H54 (cell line): ENCODE measurements at regions not wholly inside any gene's neighbourhood (a gene's known extent, or its start where the extent isn't known, plus 50 kb on each side); places are given as distances from the start of the nearest gene placed in this dataset.
"Not testable (repeated sequence)": the region's sequence is repeated elsewhere in the genome, so short reads cannot be mapped to it uniquely, and the experiment has no call there.

Experiments
- DNase-seq: peaks from one replicate; pipeline ENCODE4 v3.0.0; 2011; ENCODE audit warnings: low spot score, mixed read lengths; ENCODE audit not compliant: insufficient read length
- FAIRE-seq: peaks from 3 replicates; lab custom pipeline; 2011; peaks lifted over from hg19 to GRCh38; lab: Jason Lieb, UNC
- POLR2A ChIP-seq: IDR thresholded peaks from 2 replicates; pipeline ENCODE4 v1.6.1; 2011; ENCODE audit warnings: low read depth, mild to moderate bottlenecking, low read length

DNA sequence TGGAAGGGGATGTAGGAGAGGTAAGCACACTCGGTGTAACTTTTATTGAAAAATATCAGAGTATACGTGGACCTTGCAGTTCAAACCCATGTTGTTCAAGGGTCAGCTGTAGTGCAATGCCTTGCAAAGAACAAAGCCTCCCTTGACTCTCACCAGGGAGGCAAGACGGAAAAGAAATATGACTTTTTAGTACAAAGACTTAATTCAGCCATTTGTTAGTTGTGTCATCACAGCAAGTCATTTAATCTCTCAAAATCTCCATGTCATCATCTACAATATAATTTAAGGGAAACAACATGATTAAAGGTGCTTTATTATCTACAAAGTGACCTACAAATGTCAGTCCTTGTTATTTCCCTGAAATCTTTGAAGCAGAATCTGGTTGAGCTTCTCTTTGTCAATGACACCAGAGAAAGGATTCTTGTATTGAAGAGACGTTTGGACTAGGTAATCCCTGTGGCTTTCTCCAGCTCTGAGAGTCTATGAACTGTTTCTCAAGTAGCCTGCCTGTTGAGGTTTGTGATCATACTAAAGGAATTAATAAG, 502.8 kb downstream of the REEP3 start:
- FAIRE-seq (no peak), DNase-seq (no peak)
- no peak for TF ChIP-seq POLR2A

DNA sequence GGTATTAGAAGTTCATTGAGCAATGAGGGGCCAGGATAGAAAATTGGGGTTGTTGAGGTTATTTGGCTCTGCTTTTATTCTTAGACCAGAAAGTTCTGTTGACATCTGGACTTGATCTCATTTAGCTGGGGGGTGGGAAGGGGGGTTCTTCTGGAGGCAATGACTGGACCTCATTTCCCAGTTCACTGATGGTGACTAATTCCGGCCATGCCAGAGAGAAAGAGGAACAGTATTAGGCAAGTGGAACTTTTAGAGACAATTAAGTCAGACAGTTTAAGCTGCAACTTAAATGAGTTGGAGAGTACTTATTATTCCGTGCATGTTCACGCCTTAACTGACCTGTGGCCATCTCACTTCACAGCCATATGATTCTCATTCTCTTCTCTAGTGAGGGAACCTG, 512.5 kb downstream of the REEP3 start:
- TF ChIP-seq POLR2A = no peak
- FAIRE-seq (no peak), DNase-seq (no peak)

DNA sequence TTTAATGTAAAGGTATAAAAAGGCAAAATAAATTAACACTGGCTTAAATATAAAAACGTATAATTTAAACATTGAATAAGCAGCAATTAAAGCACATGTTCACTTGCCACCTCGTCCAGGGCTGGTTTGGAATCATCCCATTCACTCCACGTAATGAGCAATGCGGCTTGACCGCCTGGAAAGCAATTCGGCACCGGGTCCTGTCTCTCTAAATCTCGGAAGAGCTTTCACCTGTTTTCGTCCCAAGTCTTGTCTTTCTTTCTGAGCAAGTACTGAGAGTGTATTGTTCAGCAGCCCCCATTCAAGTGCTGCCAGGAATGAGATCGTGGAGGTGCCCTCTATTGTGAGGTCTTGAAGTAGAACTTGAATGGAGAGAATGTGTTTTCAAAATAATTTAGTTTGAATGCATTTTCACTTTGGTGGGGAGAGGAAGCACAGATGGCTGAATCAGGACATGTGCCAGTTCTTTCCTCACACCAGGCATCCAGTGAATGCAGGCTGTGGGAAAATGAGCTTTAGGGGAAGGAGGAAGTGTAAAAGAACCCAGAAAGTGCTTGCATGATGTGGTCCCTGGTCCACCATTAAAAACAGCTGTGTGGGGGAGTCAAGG, 515.2 kb downstream of the REEP3 start:
- FAIRE-seq (no peak), DNase-seq (no peak)
- TF ChIP-seq POLR2A = no peak

DNA sequence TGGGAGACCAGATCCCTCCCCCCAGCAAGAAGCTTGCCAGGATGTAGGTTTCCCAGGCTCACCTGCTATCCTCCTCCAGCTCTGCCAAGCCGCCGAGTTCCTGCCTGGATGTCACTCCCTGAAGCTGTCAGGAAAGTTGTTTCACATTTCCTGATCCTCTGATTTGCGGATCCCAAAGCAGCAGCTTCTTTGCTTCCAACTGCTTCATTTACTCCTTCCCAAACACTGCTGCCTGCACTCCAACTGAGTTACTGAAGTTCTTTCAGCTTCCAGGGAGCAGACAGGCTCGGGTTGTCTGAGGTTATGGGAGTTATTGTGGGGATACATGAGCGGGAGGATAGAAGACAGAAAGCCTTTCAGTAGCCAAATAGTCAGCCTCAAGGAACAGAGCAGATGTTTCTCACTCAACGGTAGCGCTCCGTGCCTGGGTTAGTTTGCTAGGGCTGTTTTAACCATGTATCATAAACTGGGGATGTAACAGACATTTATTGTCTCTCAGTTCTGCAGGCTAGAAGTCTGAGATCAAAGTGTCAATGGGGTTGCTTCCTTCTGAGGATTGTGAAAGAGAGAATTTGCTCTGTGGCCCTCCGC, 516.0 kb downstream of the REEP3 start:
- no peak for TF ChIP-seq POLR2A
- DNase-seq (no peak), FAIRE-seq (no peak)

DNA sequence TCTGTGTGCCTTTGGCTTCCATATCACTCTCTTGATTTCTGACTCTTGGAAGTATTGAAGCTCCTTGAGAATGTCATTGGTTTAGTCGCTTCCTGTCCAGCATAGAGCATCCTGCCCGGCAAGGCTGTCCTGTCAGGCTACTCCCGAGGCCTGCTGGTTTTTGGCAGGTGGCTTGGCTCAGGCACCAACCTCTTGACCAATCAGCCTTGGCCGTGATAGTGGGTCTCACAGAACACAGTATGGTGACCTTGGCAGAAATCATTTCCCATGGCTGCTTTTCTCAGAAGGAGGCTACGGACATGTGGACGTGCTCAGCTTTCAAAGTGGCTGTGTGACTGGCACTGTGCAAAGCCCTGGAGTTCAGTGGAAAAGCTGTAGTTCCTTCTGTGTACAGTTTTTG, 516.9 kb downstream of the REEP3 start:
- DNase-seq (no peak), FAIRE-seq (no peak)
- no peak for TF ChIP-seq POLR2A

DNA sequence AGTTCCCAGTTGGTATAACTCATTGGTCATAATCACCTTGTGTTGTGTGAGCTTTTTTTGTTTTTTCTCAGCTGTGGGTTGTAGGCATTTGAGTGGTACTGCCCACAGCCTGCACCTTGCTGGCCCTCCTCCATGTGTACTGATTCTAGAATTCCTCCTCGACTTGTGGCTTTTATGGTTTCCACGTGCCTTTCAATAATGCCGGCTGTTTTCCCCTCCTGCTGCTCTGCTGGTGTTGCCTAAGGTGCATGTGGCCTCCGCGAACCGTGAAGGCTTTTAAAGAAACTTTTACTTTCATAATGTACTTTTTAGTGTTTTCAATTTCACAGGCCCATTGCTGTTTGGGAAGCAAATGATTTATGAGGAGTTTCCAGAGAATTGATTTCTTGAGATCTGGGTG, 518.0 kb downstream of the REEP3 start:
- FAIRE-seq (no peak), DNase-seq (no peak)
- no peak for TF ChIP-seq POLR2A

DNA sequence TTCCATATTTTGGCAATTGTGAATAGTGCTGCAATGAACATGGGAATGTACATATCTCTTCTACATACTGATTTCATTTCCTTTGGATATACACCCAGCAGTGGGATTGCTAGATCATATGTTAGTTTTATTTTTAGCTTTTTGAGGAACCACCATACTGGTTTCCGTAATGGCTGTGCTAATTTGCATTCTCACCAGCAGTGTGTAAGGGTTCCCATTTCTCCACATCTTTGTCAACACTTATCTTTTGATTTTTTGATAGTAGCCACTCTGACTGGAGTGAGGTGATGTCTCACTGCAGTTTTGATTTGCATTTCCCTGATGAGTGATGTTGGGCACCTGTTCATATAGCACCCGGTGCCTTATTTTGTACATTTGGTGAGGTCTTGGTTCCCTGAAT, 519.6 kb downstream of the REEP3 start:
- FAIRE-seq (no peak), DNase-seq (no peak)
- no peak for TF ChIP-seq POLR2A

DNA sequence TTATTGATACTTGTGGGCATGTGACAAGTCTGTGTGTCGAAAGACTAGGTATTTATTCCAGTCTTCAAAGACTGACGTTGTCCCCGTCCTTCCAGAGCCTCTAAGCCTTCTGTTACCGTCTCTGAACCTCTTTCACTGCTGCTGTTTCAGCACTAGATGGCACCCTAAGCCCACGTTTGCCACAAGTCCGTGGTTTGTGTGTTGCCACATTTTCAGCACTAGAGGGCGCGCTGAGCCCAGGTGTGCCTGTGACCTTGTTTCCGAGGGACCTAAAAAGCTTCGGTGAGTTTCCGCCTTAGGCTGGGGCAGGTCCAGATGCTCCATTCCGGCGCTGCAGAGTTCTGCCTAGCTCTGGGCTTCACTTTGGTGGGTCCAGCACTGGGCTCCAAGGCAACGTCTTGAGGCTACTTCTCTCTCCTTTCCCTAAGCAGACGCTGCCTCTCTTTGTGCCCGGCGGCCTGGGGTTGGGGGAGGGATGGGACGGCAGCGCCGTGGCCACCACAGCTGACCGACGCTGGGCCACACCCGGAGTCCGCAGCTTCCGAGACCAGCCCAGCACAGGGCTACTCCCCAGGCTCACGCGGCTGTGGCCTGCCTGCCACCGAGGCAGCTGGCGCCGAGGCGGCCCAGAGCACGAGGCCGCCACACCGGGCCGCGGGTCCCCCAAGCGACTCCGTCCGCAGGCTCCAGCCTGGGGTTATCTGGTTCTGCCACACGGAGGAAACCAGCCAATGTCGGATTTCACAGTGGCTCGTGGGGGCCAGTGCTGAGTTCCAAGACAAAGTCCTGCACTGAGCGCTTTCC, 520.2 kb downstream of the REEP3 start:
- peak; percentile 47 for DNase-seq
- peak; percentile 98 for FAIRE-seq
- no peak for TF ChIP-seq POLR2A

DNA sequence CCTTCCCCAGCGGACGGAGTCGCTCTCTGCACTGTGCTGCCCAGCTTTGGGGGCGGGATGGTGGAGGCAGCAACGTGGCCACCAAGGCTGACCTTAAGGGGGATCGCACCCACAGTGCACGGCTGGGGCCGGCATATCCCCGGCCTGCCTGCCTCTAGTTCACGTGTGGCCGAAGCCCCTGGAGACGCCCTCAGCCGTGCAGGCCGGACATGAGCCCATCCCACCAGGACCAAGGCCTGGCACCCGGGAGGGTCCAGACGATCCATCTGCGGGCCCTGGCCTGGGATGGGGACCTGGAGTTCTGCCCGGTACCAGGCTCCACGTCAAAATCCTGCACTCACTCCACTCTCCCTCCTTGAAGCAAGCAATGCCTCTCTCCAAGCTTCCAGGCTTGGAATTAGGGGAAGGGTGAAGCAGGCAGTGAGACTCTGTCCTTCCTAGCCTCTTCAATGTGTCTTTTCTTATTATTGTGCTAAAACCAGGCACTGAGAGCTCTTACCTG, 520.8 kb downstream of the REEP3 start:
- DNase-seq (no peak), FAIRE-seq (no peak)
- TF ChIP-seq POLR2A = no peak

DNA sequence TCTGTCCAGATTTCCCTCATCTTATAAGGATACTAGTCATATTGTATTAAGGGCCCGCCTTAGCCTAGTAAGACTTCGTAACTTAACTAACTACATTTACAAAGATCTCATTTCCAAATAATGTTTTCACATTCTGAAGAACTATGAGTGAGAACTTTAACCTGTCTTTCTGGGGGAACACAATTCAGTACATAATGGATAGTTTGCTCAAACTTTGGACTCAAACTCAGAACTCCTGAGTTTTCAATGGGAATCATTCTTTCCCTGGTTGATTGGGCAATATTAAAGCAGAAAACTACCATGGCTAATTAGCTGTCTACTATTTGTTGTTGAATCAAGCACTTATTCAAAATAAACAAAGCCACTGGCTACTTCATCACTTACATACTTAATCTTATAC, 522.9 kb downstream of the REEP3 start:
- no peak for FAIRE-seq
- TF ChIP-seq POLR2A = no peak
- no peak for DNase-seq

DNA sequence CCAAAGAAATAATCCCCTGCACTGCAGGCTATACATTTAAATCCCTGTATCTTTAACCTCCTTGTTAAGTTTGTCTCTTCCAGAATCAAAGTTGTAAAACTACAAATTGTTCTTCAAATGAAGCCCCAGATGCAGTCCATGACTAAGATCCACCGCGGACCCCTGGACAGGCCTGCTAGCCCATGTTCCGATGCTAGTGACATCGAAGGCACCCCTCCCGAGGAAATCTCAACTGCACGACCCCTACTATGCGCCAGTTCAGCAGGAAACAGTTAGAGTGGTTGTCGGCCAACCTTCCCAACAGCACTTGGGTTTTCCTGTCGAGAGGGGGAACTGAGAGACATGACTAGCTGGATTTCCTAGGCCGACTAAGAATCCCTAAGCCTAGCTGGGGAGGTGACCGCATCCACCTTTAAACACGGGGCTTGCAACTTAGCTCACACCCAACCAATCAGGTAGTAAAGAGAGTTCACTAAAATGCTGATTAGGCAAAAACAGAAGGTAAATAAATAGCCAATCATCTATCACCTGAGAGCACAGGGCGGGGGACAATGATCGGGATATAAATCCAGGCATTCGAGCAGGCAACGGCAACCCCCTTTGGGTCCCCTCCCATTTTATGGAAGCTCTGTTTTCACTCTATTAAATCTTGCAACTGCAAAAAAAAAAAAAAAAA, 523.9 kb downstream of the REEP3 start:
- not testable (repeated sequence) for FAIRE-seq, DNase-seq

DNA sequence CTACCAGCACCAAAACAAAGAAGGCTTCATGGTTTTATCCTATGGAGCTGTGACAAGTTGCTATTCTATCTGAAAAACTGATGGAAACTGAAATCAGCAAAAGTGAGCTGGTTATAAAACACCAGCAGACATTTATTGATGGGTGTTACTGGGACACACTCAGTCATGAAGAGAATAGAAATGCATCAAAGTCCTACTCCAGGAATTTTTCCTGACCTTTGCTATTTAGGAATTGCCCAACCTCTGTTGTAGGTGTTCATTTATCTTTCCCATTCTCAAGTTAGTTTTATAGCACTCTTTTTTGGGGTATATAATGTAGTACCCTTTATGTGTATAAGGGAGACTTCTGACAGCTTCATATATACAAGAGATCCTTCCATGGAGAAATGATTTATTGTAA, 533.2 kb downstream of the REEP3 start:
- no peak for TF ChIP-seq POLR2A
- FAIRE-seq (no peak), DNase-seq (no peak)

DNA sequence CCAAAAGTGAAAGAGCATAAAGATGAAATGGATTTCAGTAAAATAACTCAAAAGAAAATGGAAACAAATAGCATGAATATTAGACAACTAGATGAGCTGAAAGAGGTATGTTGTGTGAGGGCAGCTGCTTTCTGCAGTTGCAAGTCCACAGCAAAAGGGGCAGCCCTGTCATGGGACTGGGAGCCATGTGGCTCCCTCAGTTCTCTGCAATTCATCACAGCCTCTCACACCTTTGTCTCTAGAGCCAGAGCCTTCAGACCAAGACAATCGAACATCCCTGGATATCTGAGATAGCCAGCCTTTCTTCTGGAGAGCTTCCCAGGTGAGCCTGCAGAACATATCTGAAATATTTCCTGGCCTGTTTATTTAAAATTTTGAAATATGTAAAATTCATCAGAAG, 538.7 kb downstream of the REEP3 start:
- no peak for DNase-seq
- FAIRE-seq = no peak
- no peak for TF ChIP-seq POLR2A

DNA sequence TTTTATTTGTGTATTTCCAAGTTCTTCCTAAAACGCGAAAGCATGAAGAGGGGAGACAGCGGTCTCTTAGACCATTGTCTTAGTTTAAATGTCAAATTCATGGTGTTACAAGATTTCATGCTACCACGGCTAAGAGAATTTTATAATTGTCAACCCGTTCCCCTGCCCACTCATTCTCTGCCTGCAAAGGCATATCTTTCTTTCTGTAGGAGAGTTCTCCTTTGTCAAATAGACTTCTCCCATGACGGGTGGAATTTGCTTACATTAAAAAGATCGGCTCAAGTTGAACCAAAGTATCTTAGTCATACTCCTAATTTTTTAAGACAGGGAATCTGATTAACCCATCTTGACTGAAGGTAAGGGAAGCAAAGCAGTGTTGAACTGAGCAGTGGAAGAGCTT, 539.2 kb downstream of the REEP3 start:
- DNase-seq (no peak), FAIRE-seq (no peak)
- TF ChIP-seq POLR2A = no peak
